ENCODE measurements at regions not wholly inside any gene's neighbourhood (a gene's known extent, or its start where the extent isn't known, plus 50 kb on each side); places are given as distances from the start of the nearest gene placed in this dataset.
"Not testable (repeated sequence)": the region's sequence is repeated elsewhere in the genome, so short reads cannot be mapped to it uniquely, and the experiment has no call there.

DNA sequence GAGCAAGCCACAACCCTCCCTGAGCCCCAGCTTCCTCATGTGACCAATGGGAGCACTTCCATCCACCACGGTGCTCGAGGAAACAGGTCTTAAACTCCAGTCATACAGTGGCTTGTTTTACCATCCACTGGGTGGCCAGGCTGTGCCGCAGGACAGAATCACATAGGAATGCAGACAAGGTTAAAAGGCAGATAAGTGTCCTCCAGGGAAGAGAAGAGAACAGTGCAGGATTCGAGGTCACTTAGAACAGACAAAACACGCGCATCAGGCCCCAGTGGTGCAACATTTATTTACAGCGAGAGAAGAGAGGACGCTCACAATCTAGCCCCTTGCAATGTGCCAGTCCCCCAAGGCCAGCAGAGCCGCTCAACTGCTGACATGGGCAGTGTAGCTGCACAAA, 92.8 kb downstream of the TMEM130 start:
- DNase-seq = no peak

DNA sequence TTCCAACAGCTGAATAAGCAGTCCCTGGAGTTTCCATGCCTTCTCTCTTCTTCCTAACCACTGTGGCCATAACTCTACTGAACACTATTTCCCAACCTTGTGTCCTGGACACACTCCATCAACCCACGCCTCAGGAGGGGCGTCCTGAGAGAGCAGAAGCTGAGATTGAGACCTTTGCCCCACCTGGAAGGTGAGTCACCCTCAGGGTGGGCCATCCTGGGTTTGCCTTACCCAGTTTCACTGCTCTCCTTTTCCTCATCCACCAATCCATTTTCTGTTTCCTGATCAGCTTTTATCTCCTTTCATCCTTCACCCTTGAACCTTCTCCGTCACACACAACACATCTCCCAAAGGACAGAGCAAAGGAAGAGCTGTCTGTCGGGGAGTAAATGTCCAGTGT, 91.4 kb downstream of the TMEM130 start:
- DNase-seq = no peak

DNA sequence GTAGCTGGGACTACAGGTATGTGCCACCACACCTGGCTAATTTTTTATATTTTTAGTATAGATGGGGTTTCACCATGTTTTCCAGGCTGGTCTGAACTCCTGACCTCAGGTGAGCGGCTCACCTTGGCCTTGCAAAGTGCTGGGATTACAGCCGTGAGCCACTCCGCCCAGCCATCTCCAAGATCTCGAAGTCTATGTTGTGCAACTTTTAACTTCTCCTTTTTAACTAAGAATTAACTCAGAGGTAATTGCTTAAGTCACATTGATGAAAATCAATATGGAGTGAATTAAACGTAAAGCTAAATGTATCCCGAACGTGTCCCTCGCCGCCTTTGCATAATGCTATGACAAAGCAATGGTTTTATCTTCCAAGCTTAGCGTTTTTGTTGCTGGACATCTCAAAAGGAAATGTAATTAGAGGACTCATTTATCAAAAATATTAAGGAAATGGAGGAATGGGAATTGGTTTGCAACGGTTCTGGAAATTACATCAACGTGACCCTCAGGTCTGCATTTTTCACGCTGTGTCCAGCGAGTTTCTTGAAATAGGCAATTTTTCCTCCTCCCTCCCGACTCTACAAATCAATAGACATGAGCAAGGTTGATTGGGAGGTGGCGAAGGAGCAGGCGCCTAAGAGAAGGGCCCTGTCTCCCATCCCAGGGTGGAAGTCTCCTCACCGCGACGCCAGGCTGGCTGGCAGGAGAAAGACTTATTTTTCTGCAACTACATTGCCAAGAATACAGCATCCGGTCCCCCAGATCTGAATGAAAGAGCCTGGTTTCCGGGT, 89.8 kb downstream of the TMEM130 start:
- no peak for DNase-seq

- DNase-seq = no peak
Observed at GRCh38 chr7:98784216-98784785, 85.5 kb downstream of the TMEM130 start.

- no peak for DNase-seq
Observed at GRCh38 chr7:98785929-98786571, 83.8 kb downstream of the TMEM130 start.

- no peak for DNase-seq
Observed at GRCh38 chr7:98788966-98789365, 80.8 kb downstream of the TMEM130 start.

DNA sequence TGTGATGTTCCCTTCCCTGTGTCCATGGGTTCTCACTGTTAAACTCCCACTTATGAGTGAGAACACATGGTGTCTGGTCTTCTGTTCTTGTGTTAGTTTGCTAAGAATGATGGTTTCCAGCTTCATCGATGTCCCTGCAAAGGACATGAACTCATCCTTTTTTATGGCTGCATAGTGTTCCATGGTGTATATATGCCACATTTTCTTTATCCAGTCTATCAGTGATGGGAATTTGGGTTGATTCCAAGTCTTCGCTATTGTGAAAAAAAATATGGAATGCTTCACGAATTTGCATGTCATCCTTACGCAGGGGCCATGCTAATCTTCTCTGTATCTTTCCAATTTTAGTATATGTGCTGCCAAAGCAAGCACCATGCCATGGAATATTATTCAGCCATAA, 75.4 kb downstream of the TMEM130 start:
- DNase-seq = not testable (repeated sequence)

- DNase-seq = no peak
Observed at GRCh38 chr7:98795741-98796493, 73.9 kb downstream of the TMEM130 start.
